ENCODE measurements at regions not wholly inside any gene's neighbourhood (a gene's known extent, or its start where the extent isn't known, plus 50 kb on each side); places are given as distances from the start of the nearest gene placed in this dataset.

GRCh38 chr1:198101716-198102453 lies 54.9 kb upstream of the NEK7 start:
- no peak for DNase-seq (ENCODE audit: low read depth)
- no peak overlapping the region for H3K4me3 ChIP-seq (ENCODE audit: low read depth, low read length)

- DNase-seq (ENCODE audit: low read depth), result no peak
Observed at GRCh38 chr1:198102454-198102827, 54.4 kb upstream of the NEK7 start.

DNA sequence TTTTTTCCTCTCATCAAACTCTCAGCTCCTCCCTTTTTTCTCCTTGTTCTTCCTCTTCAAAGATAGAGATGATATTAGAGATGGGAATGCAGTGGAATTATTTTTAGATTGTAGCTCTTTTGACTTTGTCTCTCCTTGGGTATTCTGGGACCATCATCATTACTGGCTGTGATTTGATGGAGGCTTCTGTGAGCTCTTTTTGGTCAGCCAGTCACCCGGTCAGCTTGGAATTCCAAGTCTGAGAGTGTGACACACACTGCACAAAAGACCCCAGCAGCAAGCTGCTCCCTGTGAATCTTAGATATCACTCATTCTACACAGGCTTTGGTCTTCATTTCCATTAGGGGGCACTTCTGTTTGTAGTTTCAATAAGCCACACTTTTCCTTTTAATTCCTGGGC lies 51.6 kb upstream of the NEK7 start:
- no peak for DNase-seq (ENCODE audit: low read depth)
- H3K4me3 ChIP-seq (ENCODE audit: low read depth, low read length), result no peak overlapping the region

More at GRCh38 chr1:198102454-198102827, 54.4 kb upstream of the NEK7 start:
- no peak overlapping the region for H3K4me3 ChIP-seq (ENCODE audit: low read depth, low read length)

GRCh38 chr1:198106011-198106410 lies 50.8 kb upstream of the NEK7 start:
- DNase-seq (ENCODE audit: low read depth), result no peak
- no peak overlapping the region for H3K4me3 ChIP-seq (ENCODE audit: low read depth, low read length)
